ENCODE measurements at regions not wholly inside any gene's neighbourhood (a gene's known extent, or its start where the extent isn't known, plus 50 kb on each side); places are given as distances from the start of the nearest gene placed in this dataset.

DNA sequence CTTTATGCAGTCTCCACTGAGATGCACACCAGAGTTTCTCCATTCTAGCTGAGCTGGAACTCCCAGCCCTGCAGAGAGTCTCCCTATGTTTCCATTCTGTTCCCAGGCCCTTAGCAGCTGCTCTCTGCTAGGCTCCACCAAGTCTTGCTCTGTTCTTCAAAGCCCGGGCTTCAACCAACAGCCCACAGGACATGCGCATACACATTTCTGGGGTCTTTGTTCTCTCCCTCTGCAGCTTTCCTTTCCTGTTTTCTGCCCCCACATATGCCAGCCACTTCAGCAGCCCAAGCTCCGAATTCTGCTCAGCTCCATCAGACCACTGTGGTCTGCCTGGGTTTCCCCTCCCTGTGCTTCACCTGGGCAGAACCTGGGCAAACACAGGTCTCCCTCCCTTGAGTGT lies 205.9 kb downstream of the CBLN1 start:
- no peak for DNase-seq

DNA sequence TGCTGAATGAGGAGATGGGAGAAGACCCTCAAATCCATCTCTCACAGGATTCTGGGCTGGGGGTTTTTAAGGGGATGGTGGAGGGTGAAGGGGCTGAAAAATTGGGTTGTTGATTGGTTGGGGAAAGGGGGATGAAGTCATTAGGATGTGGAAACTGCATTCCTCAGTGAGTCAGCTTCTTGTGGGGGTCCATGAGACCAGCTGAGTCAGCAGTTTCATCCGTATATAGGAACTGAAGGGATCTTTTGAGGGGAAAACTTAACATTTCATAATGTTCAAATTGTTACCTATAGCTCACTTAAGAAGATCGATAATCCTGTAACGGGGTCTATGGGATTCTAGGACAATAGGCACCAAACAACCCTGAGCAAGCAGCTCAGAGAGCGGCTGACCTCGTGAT lies 213.4 kb downstream of the CBLN1 start:
- no peak for DNase-seq

GRCh38 chr16:49067776-49068175 lies 213.9 kb downstream of the CBLN1 start:
- DNase-seq = no peak

- DNase-seq = no peak
Observed at GRCh38 chr16:49061137-49061714, 220.4 kb downstream of the CBLN1 start.

- DNase-seq = no peak
Observed at GRCh38 chr16:49060728-49061127, 220.9 kb downstream of the CBLN1 start.

GRCh38 chr16:49058382-49058781 lies 223.3 kb downstream of the CBLN1 start:
- no peak for DNase-seq

DNA sequence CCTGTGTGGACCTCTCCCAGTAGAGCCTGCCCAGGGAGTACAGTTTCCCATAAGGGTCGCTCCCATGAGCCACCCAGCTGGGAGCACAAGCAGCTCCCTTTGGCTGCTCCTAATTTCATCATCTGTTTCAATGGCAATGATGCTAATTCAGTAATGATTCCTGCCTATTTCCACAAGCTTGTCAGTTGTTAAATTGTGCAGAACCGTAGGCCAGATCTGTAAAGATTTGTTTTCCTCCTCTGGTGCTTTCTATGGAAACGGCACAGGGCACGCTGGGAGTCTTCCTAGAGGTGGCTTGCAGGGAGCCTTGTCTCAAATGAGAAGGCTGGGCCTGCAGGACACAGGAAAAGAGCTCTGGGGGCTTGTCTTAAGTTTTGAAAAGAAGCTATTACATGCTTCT lies 223.7 kb downstream of the CBLN1 start:
- no peak for DNase-seq

- no peak for DNase-seq
Observed at GRCh38 chr16:49057391-49057790, 224.2 kb downstream of the CBLN1 start.

- no peak for DNase-seq
Observed at GRCh38 chr16:49056546-49056945, 225.1 kb downstream of the CBLN1 start.

GRCh38 chr16:49055824-49056545 lies 225.7 kb downstream of the CBLN1 start:
- DNase-seq = no peak

- DNase-seq = no peak
Observed at GRCh38 chr16:49055291-49055690, 226.3 kb downstream of the CBLN1 start.

DNA sequence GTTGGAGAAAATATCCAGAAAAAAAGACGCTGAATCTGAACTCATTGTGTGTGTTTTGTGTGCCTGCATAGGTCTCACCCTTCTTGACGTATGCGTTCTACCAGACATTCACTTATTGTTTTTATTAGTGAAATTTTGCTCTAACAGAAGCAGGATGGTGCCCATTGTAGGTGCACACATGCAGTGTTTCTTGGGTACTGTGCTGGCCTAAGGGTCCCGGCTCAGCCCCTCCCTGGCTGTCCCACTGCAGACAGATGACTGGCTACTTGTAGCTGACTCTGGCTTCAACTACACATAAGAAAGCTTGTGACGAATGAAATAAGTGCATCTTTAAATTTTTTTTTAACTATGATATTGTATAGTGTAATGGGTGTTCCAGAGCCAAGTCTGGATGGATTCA lies 227.0 kb downstream of the CBLN1 start:
- DNase-seq = no peak

- DNase-seq = no peak
Observed at GRCh38 chr16:49052846-49053245, 228.8 kb downstream of the CBLN1 start.

- no peak for DNase-seq
Observed at GRCh38 chr16:49051576-49051975, 230.1 kb downstream of the CBLN1 start.

DNA sequence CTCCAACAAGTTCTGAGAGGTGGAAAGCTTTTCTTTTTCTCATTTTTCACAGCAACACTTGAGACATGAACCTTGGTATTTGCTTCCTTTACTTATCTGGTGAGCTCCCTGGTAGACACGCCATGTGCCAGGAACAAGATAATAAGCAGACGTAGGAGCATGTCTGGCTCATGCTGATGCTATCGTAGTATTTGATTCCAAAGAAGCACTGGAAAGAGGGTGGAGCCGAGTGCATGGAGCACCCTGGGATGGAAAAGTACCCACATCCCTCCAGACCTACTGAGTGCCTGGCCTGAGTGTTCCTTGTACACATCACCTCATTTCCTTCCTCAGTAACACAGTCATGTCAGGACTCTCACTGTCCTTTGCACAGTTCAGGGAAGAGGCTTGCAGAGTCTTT lies 231.0 kb downstream of the CBLN1 start:
- no peak for DNase-seq

DNA sequence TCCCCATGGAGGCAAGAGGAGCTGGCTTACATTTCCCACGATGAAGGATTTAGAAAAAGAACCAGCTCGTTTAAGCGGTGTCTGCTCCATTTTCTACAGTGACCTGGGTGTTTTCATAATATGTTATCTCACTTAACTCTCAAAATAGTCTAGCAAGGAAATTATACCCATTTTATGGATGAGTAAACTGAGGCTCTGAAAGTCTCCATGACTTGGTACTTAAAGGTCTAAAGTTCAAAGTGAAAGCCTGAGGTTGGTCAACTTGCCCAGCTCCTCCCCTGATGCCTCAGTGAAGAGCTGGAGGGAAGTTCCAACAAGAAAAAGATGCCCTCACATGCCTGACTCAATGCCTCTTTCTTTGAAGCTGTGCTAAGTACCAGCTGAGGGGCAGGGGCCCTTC lies 232.0 kb downstream of the CBLN1 start:
- DNase-seq = no peak

DNA sequence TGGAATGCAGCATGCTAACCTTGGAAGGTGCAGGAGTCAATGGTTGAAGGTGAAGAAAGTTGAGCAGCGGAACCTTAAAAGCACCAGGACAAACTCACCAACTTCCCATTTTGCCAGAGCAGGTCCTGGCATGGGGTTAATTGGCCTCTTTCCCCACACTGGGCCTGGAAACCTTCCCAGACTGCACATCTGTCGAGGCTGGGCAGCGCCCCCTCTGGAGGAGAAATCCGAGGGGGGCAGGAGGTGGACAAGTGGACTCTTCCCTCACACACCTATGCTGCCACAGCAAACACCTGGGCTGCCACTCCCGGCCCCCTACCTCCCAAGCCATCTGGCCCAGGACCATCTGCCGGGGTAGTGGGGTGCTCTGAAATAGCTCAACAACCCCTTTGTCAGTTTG lies 232.4 kb downstream of the CBLN1 start:
- no peak for DNase-seq

GRCh38 chr16:49048557-49048956 lies 233.1 kb downstream of the CBLN1 start:
- DNase-seq = no peak

- no peak for DNase-seq
Observed at GRCh38 chr16:49036126-49036525, 245.5 kb downstream of the CBLN1 start.

DNA sequence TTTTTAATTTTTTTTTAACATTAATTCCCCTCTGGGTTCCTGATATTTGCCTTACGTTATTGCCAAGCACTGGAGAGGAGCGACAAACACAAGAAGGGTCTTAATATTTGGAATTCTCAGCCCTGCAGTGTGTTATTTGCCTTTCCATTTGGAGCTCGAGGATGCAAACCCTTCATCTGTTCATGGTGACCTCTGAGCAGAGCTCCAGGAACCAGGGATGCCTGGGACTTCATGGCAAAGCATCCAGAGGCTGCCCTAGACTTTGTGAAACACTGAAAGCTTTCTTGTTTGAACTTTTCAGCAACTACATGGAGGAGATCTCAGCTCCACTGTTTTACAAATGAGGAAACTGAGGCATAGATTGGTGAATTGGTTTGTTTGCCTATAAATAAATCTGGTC lies 254.2 kb downstream of the CBLN1 start:
- DNase-seq = no peak

DNA sequence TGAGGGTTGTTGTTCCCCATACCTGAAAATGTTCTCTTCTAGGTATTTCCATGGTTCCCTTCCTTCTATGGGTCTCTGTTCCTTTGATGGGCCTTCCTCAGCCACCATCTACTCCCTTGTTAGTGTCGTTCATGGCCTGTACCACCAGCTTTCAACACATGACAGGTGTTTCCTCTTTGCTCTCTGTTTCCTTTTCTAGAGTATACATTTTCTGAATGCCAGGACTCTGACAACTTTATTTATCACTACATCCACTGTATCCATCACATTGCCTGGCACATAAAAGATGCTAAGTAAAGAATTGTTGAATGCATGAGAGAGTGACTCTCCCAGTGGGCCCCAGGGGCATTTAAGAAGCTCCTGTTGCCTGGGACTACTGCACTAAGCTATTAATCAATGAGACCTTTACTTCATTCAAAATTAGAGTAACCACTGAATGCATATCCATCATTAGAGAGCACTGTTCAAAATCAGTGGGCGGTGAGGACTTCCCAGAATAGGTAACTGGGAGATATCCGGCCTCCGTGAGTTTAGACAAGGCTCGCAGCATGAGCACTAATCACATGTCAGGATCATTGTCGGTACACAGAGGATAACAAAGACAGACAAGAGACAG lies 255.0 kb downstream of the CBLN1 start:
- DNase-seq = no peak

DNA sequence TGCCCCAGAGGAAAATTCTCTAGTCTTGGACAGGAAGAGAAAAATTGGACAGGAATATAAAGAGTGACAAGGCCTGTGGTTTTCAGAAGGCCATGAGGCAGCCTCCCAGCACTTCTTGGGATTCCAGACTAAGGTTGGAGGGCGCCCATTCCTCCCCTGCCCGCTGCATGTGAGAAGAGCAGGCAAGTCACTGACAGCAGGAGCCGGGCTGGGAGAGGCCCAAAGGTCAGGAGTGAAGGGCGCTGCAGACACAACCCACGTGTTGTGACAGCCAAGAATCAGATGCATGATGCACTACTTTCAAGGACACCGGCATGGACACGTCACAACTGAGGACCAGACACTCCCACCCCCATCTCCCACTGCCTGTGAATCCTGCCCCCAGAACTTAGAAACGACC lies 256.7 kb downstream of the CBLN1 start:
- DNase-seq = no peak

DNA sequence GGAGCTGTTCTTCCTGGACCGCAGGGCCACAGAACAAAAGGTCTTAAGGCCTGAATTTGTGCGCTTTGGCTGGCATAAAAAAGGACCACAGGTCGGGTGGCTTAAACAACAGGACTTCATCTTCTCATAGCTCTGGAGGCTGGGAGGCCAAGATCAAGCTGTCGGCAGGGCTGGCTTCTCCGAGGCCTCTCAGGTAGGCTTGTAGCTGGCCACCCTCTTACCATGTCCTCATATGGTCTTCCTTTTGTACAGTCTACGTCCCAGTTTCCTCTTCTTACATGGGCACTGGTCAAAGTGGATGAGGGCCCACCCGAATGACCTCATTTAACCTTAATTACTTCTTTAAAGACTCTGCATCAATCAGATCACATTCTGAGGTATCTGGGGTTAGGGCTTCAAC lies 257.6 kb downstream of the CBLN1 start:
- DNase-seq = no peak

GRCh38 chr16:49023050-49023449 lies 258.6 kb downstream of the CBLN1 start:
- no peak for DNase-seq
